Transverse colon (tissue), 4 donors: ENCODE measurements at regions not wholly inside any gene's neighbourhood (a gene's known extent, or its start where the extent isn't known, plus 50 kb on each side); places are given as distances from the start of the nearest gene placed in this dataset.

Experiments used
- DNase-seq: peaks from one replicate; pipeline ENCODE4 v3.0.0-alpha.2; 2019
- H3K27ac ChIP-seq, 4 donors: fragments of 200-600 bp; sonication (generic); 2 replicates each; pipeline ENCODE4 v1.5.1; 2016 to 2018; ENCODE audit warnings: inconsistent platforms in 4 of 4
- H3K27me3 ChIP-seq: fragments of 200-600 bp; sonication (generic); 2 replicates; pipeline ENCODE4 v1.5.1; 2017; ENCODE audit warnings: inconsistent platforms
- H3K36me3 ChIP-seq, 4 donors: fragments of 200-600 bp; sonication (generic); 2 replicates each; pipeline ENCODE4 v1.5.1; 2017 to 2019; ENCODE audit warnings: inconsistent platforms in 4 of 4
- H3K4me1 ChIP-seq, 4 donors: fragments of 200-600 bp; sonication (generic); 2 replicates each; pipeline ENCODE4 v1.5.1; 2017 to 2020; ENCODE audit warnings: inconsistent platforms in 4 of 4
- H3K4me3 ChIP-seq, 4 donors: fragments of 200-600 bp; sonication (generic); 1 replicate in 1 of 4; 2 replicates in 3 of 4; pipeline versions ENCODE4 v1.5.1 to v1.6.1; 2017 to 2019; ENCODE audit warnings: inconsistent platforms in 4 of 4
- H3K9me3 ChIP-seq, 2 donors: fragments of 200-600 bp; sonication (generic); 2 replicates each; pipeline ENCODE4 v1.5.1; 2017 to 2019; ENCODE audit warnings: inconsistent platforms in 2 of 2
- EP300 ChIP-seq: sonication (generic); formaldehyde crosslinking; IDR thresholded peaks from one replicate; pipeline ENCODE4 v1.6.1; 2017; ENCODE audit warnings: antibody characterized with exemption, low read depth
- POLR2A ChIP-seq: fragments of 450-650 bp; IDR thresholded peaks from one replicate; pipeline ENCODE4 v1.6.1; 2016; ENCODE audit warnings: antibody characterized with exemption, mild to moderate bottlenecking, moderate library complexity
- POLR2AphosphoS5 ChIP-seq, 3 donors: sonication (generic); formaldehyde crosslinking; IDR thresholded peaks; one replicate each; pipeline ENCODE4 v1.6.1; 2016; ENCODE audit warnings: antibody characterized with exemption in 3 of 3
- WGBS, 2 donors: methylation state at CpG; one replicate each; pipeline ENCODE4 v1.1.5; 2018; ENCODE audit warnings: low coverage in 1 of 2; 5-methylcytosine and 5-hydroxymethylcytosine counted together
- in situ Hi-C, 4 donors: fragments of 200-750 bp; cut with MboI; loops; one replicate each; pipeline versions ENCODE4 v1.15.0 to v1.15.1; 2017; ENCODE audit warnings: low sequenced_read_pairs in 3 of 4, low pct_ligation_motif_present in 1 of 4, low pct_unique_long_range_greater_than_20kb in 1 of 4
- intact Hi-C: fragments of 100-400 bp; cut with DNase I; formaldehyde crosslinking; loops from one replicate; pipeline ENCODE4 v1.15.1; 2023; ENCODE audit warnings: low total_unique reads
- TF ChIP-seq, protein P1 (sequence below), 5 experiments: fragments of 200-600 bp in 3 of 5; fragments of 450-650 bp in 2 of 5; sonication (generic) in 3 of 5; IDR thresholded peaks; 1 replicate in 2 of 5; 2 replicates in 3 of 5; pipeline ENCODE4 v1.5.1; 2016 to 2017; ENCODE audit warnings: antibody characterized with exemption in 5 of 5, inconsistent platforms in 3 of 5, mild to moderate bottlenecking in 2 of 5, moderate library complexity in 1 of 5

DNA sequence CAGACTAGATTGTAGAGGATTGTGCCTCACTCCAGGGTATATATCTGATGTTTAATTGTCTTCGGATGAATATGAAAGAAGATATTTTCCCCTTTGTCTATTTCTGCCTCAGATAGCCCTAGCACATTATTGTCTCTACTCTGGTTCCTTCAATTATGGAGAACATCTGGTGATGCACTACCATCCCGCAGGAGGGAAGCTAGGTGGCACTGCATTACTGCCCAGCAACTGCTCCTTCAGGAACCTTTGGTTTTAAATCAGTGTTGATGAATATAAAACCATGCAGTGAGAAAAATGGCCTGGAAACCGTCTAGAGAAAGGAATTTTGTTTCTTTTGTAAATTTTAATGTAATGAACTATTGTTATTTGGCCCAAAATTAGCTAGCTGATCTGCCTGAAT lies 68.5 kb downstream of the GPR88 start:
- WGBS, 2 donors, result 23 to 37% methylated on average over 3 of the region's 3 CpGs
- no peak overlapping the region for H3K4me3 ChIP-seq
- DNase-seq, result peak; percentile 17
- no peaks in the 10 kb centered on the region for H3K36me3 ChIP-seq
- no peak overlapping the region for H3K27ac ChIP-seq
- H3K27me3 ChIP-seq, result no peaks in the 10 kb centered on the region
- intact Hi-C loops, result no loop called here
- TF ChIP-seq EP300, result no peak
- TF ChIP-seq POLR2A, result no peak
- no peak for TF ChIP-seq POLR2AphosphoS5 (IDR thresholded peaks at IDR 0.05)
- TF ChIP-seq, protein P1, sequence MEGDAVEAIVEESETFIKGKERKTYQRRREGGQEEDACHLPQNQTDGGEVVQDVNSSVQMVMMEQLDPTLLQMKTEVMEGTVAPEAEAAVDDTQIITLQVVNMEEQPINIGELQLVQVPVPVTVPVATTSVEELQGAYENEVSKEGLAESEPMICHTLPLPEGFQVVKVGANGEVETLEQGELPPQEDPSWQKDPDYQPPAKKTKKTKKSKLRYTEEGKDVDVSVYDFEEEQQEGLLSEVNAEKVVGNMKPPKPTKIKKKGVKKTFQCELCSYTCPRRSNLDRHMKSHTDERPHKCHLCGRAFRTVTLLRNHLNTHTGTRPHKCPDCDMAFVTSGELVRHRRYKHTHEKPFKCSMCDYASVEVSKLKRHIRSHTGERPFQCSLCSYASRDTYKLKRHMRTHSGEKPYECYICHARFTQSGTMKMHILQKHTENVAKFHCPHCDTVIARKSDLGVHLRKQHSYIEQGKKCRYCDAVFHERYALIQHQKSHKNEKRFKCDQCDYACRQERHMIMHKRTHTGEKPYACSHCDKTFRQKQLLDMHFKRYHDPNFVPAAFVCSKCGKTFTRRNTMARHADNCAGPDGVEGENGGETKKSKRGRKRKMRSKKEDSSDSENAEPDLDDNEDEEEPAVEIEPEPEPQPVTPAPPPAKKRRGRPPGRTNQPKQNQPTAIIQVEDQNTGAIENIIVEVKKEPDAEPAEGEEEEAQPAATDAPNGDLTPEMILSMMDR (IDR thresholded peaks at IDR 0.05), result peak; percentile 24 to 48 (median 39)
- H3K9me3 ChIP-seq, result no peaks in the 10 kb centered on the region
- in situ Hi-C loops, result loop anchor here in 2 of 4 donors (25.0 kb wide), 1 partner anchor 256 kb away; no protein-coding TSS in a partner anchor
- no peaks in the 10 kb centered on the region for H3K4me1 ChIP-seq

- WGBS, 2 donors, result 92 to 93% methylated on average over 1 of the region's 1 CpG
- intact Hi-C loops, result no loop called here
These were observed 69.8 kb downstream of the GPR88 start for GRCh38 chr1:100607628-100608240.

GRCh38 chr1:100609849-100610248 lies 71.9 kb downstream of the GPR88 start:
- no peak overlapping the region for H3K4me3 ChIP-seq
- in situ Hi-C loops (loop anchor here (10.0 to 25.0 kb wide), 2 partner anchors 252 to 255 kb away; no protein-coding TSS in a partner anchor), intact Hi-C loops (loop anchor here (10.0 kb wide), 1 partner anchor 255 kb away; no protein-coding TSS in a partner anchor)
- H3K27me3 ChIP-seq, result no peaks in the 10 kb centered on the region
- no peak for TF ChIP-seq POLR2A
- TF ChIP-seq, protein P1 (IDR thresholded peaks at IDR 0.05), result no peak
- TF ChIP-seq POLR2AphosphoS5 (IDR thresholded peaks at IDR 0.05), result no peak
- TF ChIP-seq EP300, result no peak
- no peaks in the 10 kb centered on the region for H3K4me1 ChIP-seq
- 81 to 91% methylated on average over 3 of the region's 3 CpGs for WGBS, 2 donors
- no peaks in the 10 kb centered on the region for H3K36me3 ChIP-seq
- no peak overlapping the region for H3K27ac ChIP-seq
- DNase-seq, result no peak
- no peaks in the 10 kb centered on the region for H3K9me3 ChIP-seq

More at GRCh38 chr1:100607628-100608240, 69.8 kb downstream of the GPR88 start:
- in situ Hi-C loops, result loop anchor here in 2 of 4 donors (25.0 kb wide), 1 partner anchor 255 kb away; no protein-coding TSS in a partner anchor
- no peaks in the 10 kb centered on the region for H3K27me3 ChIP-seq
- DNase-seq, result no peak
- no peaks in the 10 kb centered on the region for H3K4me1 ChIP-seq
- H3K27ac ChIP-seq, result no peak overlapping the region
- TF ChIP-seq EP300 (no peak), POLR2A (no peak), POLR2AphosphoS5 (IDR thresholded peaks at IDR 0.05) (no peak)
- TF ChIP-seq, protein P1 (IDR thresholded peaks at IDR 0.05), result no peak
- no peaks in the 10 kb centered on the region for H3K36me3 ChIP-seq
- H3K9me3 ChIP-seq, result no peaks in the 10 kb centered on the region
- H3K4me3 ChIP-seq, result no peak overlapping the region

DNA sequence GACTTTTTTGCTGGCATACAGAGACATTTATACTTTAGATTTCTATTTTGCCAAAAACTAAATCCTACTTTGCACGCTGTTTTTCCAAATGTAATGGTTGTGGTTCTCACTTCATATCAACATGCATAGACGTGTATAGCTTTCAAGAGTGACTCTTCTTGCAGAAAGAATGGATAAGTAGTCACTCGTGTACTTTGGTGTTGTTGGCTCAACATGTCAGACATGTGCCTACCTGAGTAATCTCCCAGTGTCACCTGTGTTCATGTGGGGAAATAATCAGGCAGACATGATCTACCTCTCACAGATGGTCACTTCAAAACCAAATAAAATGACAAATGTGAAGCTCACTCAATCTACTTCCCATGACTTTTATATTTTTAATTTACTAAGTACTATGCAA lies 73.1 kb downstream of the GPR88 start:
- no peaks in the 10 kb centered on the region for H3K4me1 ChIP-seq
- intact Hi-C loops, result loop anchor here (10.0 kb wide), 1 partner anchor 254 kb away; no protein-coding TSS in a partner anchor
- 71 to 83% methylated on average over 3 of the region's 3 CpGs for WGBS, 2 donors
- H3K36me3 ChIP-seq, result no peaks in the 10 kb centered on the region
- in situ Hi-C loops, result loop anchor here (10.0 to 25.0 kb wide), 2 partner anchors 251 to 254 kb away; no protein-coding TSS in a partner anchor
- TF ChIP-seq, protein P1 (IDR thresholded peaks at IDR 0.05), result no peak
- TF ChIP-seq POLR2AphosphoS5 (IDR thresholded peaks at IDR 0.05) (no peak), POLR2A (no peak), EP300 (no peak)
- H3K9me3 ChIP-seq, result no peaks in the 10 kb centered on the region
- no peaks in the 10 kb centered on the region for H3K27me3 ChIP-seq
- H3K27ac ChIP-seq, result no peak overlapping the region
- DNase-seq, result no peak
- no peak overlapping the region for H3K4me3 ChIP-seq
